ENCODE measurements at regions not wholly inside any gene's neighbourhood (a gene's known extent, or its start where the extent isn't known, plus 50 kb on each side); places are given as distances from the start of the nearest gene placed in this dataset.
A peak's percentile ranks its signal among the peaks of the same experiment; 100 is the strongest.

DNA sequence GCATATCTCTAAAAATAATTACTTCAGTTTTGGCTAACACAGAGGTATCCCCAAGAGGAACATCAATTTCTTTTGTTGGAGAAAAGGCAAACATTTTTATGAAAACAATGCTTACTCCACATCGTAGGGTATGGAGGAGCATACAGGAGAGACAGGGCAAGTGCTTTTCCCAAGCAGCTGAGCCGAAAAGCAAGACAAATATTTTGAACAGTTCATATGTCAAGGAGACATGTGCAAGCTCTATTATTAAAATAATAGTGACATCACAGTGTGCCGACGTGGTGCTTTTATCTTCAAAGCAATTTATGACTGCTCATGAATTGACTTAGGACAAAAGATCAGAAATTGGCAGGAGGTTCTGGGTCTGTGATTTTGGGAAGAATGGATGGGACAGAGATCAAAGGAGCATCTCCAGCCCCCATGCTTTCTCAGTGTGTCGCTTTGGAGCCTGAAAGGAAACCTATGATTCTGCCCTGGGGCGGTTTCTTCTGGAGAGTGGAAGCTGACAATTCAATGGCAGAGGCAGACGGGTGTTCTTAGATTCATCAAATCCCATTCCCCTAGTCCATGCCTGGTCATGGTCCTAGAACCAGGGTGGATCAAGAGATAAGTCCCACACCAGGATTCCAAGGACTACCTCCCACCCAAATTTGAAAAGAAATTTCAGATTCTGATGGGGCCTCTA is 97.1 kb downstream of the JCAD start:
- TF ChIP-seq, protein P1, sequence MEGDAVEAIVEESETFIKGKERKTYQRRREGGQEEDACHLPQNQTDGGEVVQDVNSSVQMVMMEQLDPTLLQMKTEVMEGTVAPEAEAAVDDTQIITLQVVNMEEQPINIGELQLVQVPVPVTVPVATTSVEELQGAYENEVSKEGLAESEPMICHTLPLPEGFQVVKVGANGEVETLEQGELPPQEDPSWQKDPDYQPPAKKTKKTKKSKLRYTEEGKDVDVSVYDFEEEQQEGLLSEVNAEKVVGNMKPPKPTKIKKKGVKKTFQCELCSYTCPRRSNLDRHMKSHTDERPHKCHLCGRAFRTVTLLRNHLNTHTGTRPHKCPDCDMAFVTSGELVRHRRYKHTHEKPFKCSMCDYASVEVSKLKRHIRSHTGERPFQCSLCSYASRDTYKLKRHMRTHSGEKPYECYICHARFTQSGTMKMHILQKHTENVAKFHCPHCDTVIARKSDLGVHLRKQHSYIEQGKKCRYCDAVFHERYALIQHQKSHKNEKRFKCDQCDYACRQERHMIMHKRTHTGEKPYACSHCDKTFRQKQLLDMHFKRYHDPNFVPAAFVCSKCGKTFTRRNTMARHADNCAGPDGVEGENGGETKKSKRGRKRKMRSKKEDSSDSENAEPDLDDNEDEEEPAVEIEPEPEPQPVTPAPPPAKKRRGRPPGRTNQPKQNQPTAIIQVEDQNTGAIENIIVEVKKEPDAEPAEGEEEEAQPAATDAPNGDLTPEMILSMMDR (IDR thresholded peaks at IDR 0.05) = no peak
- no peak for TF ChIP-seq POLR2A (IDR thresholded peaks at IDR 0.05)
- no peaks in the 10 kb centered on the region for H3K27me3 ChIP-seq
- H3K4me1 ChIP-seq = peaks cover 0 to 7% (median 3%) of the 10 kb centered on the region in 12 donors
- 62 to 78% (median 73%) methylated on average over 7 of the region's 7 CpGs for WGBS, 4 donors
- ATAC-seq = no peak
- H3K9me3 ChIP-seq = no peaks in the 10 kb centered on the region
- H3K27ac ChIP-seq = no peak overlapping the region
- intact Hi-C loops (cut with DNase I) = no loop called here
- no peak for DNase-seq
- H3K36me3 ChIP-seq = no peaks in the 10 kb centered on the region
- H3K4me3 ChIP-seq = no peak overlapping the region

DNA sequence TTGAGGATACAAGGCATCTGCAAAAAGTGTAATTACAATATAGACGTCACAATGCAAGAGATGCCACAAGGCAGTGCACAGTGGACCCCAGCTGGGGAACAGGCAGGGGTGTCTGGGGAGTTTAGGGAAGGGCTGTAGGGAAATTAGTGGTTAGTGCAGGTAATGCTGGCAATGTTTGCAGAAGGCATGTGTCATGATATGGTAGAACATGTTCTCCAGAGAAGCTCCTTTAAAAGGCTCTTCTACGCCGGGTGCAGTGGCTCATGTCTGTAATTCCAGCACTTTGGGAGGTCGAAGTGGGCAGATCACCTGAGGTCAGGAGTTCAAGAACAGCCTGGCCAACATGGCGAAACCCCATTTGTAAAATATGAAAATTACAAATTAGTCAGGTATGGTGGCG is 98.0 kb downstream of the JCAD start:
- no peaks in the 10 kb centered on the region for H3K27me3 ChIP-seq
- H3K27ac ChIP-seq = no peak overlapping the region
- WGBS, 4 donors = 90 to 99% (median 95%) methylated on average over 6 of the region's 6 CpGs
- H3K36me3 ChIP-seq = no peaks in the 10 kb centered on the region
- no peak for DNase-seq
- TF ChIP-seq POLR2A (IDR thresholded peaks at IDR 0.05) = no peak
- TF ChIP-seq, protein P1 (IDR thresholded peaks at IDR 0.05) = no peak
- intact Hi-C loops (cut with DNase I) = no loop called here
- H3K4me1 ChIP-seq = peaks cover 0 to 7% (median 3%) of the 10 kb centered on the region in 12 donors
- ATAC-seq = peak in 1 of 4 donors; percentile 27
- peaks cover 0 to 4% (median 0%) of the 10 kb centered on the region in 12 donors for H3K9me3 ChIP-seq
- no peak overlapping the region for H3K4me3 ChIP-seq

DNA sequence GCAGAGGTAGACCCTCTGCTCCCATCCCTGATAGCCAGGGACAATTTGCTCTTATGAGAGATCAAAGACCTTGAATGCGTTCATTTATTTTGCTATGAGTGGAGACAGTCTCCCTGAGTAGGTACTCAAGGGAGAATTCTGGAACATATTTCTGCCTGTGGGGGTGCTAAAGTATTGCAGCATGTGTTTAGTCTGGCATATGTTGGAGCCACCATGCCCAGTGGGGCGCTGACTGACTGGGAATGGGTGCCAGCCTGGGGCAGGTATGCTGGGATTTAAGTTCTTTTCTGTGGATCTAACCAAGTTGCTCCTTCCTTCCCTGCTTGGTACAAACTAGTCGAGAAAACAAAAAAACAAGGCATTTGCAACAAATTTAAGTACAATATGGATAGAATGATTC is 99.1 kb downstream of the JCAD start:
- TF ChIP-seq, protein P1 (IDR thresholded peaks at IDR 0.05) = no peak
- no peak for TF ChIP-seq POLR2A (IDR thresholded peaks at IDR 0.05)
- 85 to 92% (median 91%) methylated on average over 3 of the region's 3 CpGs for WGBS, 4 donors
- H3K4me3 ChIP-seq = no peak overlapping the region
- H3K36me3 ChIP-seq = no peaks in the 10 kb centered on the region
- H3K27ac ChIP-seq = no peak overlapping the region
- H3K9me3 ChIP-seq = peaks cover 0 to 5% (median 0%) of the 10 kb centered on the region in 12 donors
- DNase-seq (no peak), ATAC-seq (no peak)
- intact Hi-C loops (cut with DNase I) = no loop called here
- H3K4me1 ChIP-seq = peaks cover 0 to 7% (median 3%) of the 10 kb centered on the region in 12 donors
- H3K27me3 ChIP-seq = no peaks in the 10 kb centered on the region

DNA sequence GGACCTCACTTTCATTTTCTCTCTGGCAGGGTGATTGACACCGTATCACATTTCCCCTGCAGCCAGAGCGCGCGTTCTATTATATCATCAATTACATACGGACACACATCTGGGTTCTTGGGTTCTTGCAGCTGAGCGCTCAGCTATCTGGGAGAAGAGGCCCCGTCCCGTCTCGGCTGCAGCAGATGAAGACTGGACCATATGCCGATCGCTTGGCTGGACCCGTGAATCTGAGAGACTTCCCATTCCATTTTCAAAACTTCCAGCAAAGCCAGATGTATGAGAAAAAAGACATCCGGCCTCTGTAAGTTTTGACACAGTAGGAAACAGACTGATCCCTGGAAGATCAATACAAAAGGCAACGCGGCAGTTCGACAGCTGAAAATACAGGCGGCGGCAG is 99.8 kb downstream of the JCAD start:
- 72 to 85% (median 77%) methylated on average over 18 of the region's 18 CpGs for WGBS, 4 donors
- ATAC-seq (no peak), DNase-seq (no peak)
- Histone ChIP-seq H3K27ac (no peak overlapping the region), H3K4me3 (peak overlapping the region in 3 of 12 donors; percentile 16 to 28 (median 19)), H3K4me1 (peaks cover 0 to 7% (median 3%) of the 10 kb centered on the region in 12 donors), H3K9me3 (peaks cover 0 to 5% (median 0%) of the 10 kb centered on the region in 12 donors), H3K36me3 (no peaks in the 10 kb centered on the region), H3K27me3 (no peaks in the 10 kb centered on the region)
- TF ChIP-seq POLR2A (IDR thresholded peaks at IDR 0.05) = no peak
- TF ChIP-seq, protein P1 (IDR thresholded peaks at IDR 0.05) = no peak
- intact Hi-C loops (cut with DNase I) = no loop called here
